Panc1 (cell line): ENCODE measurements at regions not wholly inside any gene's neighbourhood (a gene's known extent, or its start where the extent isn't known, plus 50 kb on each side); places are given as distances from the start of the nearest gene placed in this dataset.

Source experiments
- CTCF ChIP-seq: fragments of 450-650 bp; IDR thresholded peaks from 2 replicates; pipeline ENCODE4 v1.5.1; 2017; ENCODE audit warnings: mild to moderate bottlenecking
- REST ChIP-seq, 2 experiments: IDR thresholded peaks; 2 replicates each; pipeline ENCODE4 v1.6.1; 2011 to 2012; ENCODE audit warnings: low read depth in 2 of 2, control low read depth in 1 of 2, low read length in 1 of 2, mild to moderate bottlenecking in 1 of 2, moderate library complexity in 1 of 2; ENCODE audit not compliant: insufficient read depth in 1 of 2

GRCh38 chr12:5260591-5261086 lies 171.3 kb upstream of the NTF3 start:
- no peak for TF ChIP-seq REST (IDR thresholded peaks at IDR 0.05; ENCODE audit: insufficient read depth in 1 of 2, low read depth in 2 of 2, low read length in 1 of 2)
- TF ChIP-seq CTCF: no peak
